ENCODE measurements at regions not wholly inside any gene's neighbourhood (a gene's known extent, or its start where the extent isn't known, plus 50 kb on each side); places are given as distances from the start of the nearest gene placed in this dataset.
"Not testable (repeated sequence)": the region's sequence is repeated elsewhere in the genome, so short reads cannot be mapped to it uniquely, and the experiment has no call there.

DNA sequence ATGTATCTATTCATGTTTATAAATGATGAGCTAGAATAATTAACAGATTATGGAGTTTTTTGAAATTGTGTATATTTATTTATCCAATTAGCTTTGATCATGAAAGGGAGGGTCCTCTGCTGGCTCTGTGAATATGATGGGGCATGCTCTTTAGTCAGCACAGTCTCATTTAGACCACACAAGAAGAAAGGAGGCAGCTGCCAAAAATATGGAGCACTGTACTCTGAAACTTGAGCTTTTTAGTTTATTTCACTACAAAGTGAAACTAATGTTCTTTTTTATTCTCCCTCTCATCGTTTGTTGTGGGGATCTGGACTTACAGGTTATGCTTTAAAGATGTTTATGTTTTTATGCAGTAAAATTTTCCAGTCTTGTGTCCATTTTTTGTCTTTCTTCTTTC lies 266.9 kb upstream of the GULP1 start:
- no peak overlapping the region for H3K4me3 ChIP-seq (ENCODE audit: low read length)
- TF ChIP-seq, protein P1, sequence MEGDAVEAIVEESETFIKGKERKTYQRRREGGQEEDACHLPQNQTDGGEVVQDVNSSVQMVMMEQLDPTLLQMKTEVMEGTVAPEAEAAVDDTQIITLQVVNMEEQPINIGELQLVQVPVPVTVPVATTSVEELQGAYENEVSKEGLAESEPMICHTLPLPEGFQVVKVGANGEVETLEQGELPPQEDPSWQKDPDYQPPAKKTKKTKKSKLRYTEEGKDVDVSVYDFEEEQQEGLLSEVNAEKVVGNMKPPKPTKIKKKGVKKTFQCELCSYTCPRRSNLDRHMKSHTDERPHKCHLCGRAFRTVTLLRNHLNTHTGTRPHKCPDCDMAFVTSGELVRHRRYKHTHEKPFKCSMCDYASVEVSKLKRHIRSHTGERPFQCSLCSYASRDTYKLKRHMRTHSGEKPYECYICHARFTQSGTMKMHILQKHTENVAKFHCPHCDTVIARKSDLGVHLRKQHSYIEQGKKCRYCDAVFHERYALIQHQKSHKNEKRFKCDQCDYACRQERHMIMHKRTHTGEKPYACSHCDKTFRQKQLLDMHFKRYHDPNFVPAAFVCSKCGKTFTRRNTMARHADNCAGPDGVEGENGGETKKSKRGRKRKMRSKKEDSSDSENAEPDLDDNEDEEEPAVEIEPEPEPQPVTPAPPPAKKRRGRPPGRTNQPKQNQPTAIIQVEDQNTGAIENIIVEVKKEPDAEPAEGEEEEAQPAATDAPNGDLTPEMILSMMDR (IDR thresholded peaks at IDR 0.05; ENCODE audit: insufficient read depth, low read depth, low read length, missing control alignments) = no peak
- no peak for DNase-seq (ENCODE audit: low read depth)

DNA sequence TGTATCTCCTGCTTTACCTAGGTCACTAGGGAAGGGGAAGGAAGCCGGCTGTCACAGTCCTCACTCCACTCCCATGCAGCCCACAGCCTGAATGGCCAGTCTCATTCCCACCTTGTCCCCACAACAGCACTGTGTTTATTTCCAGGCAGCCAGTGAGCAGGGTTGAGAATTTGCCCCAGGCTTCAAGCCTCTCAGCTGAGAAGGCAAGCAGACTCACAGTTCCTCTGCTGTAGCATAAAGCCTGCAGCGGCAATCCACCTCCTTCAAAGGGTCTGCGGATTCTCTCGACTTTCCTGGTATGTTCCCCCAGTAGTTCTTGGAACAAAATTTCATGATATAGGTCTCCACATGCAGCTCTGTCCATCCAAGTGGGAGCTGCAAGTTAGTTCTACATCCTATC lies 262.9 kb upstream of the GULP1 start:
- no peak overlapping the region for H3K4me3 ChIP-seq (ENCODE audit: low read length)
- DNase-seq (ENCODE audit: low read depth) = no peak
- TF ChIP-seq, protein P1 (IDR thresholded peaks at IDR 0.05; ENCODE audit: insufficient read depth, low read depth, low read length, missing control alignments) = no peak

DNA sequence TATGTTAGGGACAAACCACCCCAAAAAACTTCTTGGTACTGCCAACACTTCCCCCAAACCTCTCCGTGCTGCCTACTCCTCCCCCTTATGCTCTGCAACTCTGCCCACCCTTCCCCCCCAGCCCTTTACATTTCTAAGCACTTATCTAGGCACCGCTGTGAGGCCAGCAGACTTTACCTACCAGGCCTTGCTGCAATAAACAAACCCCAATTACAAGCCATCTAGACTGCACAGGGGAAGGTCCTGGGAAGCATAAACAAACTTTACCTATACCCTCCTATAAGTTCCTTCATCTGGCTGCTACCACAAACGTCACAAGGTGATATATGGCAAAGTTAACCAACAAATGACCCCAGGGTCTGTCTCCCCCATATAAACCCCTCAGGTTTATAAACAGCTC lies 259.4 kb upstream of the GULP1 start:
- TF ChIP-seq, protein P1 (IDR thresholded peaks at IDR 0.05; ENCODE audit: insufficient read depth, low read depth, low read length, missing control alignments) = no peak
- no peak overlapping the region for H3K4me3 ChIP-seq (ENCODE audit: low read length)
- DNase-seq (ENCODE audit: low read depth) = no peak

DNA sequence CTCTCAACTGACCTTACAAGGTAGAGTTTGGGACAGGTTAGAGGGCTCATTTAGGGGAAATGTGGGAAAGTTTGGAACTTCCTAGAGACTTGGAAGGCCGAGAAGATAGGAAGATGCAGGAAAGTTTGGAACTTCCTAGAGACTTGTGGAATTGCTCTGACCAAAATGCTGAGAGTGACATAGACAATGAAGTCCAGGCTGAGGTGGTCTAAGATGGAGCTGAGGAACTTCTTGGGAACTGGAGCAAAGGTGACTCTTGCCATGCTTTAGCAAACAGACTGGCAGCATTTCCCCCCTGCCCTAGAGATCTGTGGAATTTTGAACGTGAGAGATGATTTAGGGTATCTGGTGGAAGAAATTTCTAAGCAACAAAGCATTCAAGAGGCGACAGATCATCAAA lies 258.9 kb upstream of the GULP1 start:
- DNase-seq (ENCODE audit: low read depth) = no peak
- no peak overlapping the region for H3K4me3 ChIP-seq (ENCODE audit: low read length)
- TF ChIP-seq, protein P1 (IDR thresholded peaks at IDR 0.05; ENCODE audit: insufficient read depth, low read depth, low read length, missing control alignments) = no peak

DNA sequence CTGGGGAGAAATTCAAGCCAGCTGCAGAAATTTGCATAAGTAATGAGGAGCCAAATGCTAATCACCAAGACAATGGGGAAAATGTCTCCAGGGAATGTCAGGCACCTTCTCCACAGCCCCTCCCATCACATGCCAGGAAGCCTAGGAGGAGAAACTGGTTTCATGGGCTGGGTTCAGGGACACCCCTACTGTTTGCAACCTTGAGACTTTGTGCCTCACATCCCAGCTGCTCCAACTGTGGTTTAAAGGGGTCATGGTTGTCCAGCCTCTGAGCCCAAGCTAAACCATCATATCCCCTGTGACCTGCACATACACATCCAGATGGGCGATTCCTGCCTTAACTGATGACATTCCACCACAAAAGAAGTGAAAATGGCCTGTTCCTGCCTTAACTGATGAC lies 258.4 kb upstream of the GULP1 start:
- not testable (repeated sequence) for DNase-seq (ENCODE audit: low read depth); H3K4me3 ChIP-seq (ENCODE audit: low read length)

DNA sequence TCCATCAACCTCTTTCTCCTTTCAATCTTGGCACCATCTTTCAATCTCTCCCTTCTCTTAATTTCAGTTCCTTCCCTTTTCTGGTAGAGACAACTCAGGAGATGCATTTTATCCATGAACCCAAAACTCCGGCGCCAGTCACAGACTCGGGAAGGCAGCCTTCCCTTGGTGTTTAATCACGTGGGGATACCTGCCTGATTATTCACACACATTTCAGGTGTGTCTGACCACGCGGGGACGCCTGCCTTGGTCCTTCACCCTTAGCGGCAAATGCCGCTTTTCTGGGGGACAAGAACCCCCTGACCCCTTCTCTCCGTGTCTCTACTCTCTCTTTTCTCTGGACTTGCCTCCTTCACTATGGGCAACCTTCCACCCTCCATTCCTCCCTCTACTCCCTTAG lies 257.6 kb upstream of the GULP1 start:
- not testable (repeated sequence) for H3K4me3 ChIP-seq (ENCODE audit: low read length); DNase-seq (ENCODE audit: low read depth)

DNA sequence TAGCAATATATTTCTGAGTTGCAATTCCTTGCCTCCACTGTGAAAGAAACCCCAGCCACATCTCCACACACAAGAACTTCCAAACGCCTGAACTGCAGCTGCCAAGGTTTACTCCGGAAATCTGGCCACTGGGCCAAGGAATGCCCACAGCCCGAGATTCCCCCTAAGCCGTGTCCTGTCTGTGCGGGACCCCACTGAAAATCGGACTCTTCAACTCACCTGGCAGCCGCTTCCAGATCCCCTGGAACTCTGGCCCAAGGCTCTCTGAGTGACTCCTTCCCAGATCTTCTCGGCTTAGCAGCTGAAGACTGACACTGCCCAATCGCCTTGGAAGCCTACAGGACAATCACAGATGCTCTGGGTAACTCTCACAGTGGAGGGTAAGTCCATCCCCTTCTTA lies 256.3 kb upstream of the GULP1 start:
- not testable (repeated sequence) for H3K4me3 ChIP-seq (ENCODE audit: low read length); DNase-seq (ENCODE audit: low read depth)

DNA sequence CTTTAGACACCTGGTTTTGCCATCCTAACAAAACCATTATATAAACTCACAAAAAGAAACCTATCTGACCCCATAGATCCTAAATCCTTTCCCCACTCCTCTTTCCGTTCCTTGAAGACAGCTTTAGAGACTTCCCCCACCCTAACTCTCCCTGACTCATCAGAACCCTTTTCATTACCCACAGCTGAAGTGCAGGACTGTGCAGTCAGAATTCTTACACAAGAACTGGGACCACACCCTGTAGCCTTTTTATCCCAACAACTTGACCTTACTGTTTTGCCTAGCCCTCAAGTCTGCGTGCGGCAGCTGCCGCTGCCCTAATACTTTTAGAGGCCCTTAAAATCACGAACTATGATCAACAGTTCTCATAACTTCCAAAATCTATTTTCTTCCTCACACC lies 254.9 kb upstream of the GULP1 start:
- not testable (repeated sequence) for H3K4me3 ChIP-seq (ENCODE audit: low read length)
- peak; percentile 49 for DNase-seq (ENCODE audit: low read depth)

DNA sequence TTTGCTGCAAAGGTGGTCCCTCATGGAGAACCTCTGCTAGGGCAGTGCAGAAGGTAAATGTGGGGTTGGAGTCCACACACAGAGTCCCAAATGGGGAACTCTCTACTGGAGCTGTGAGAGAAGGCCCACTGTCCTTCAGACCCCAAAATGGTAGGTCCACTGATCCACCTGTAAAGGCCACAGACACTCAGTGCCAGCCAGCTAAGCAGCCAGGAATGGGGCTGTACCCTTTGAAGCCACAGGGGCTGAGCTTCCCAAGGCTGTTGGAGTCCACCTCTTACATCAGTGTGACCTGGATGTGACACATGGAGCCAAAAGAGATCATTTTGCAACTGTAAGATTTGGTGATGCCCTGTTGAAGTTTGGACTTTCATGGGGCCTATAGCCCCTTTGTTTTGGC lies 252.4 kb upstream of the GULP1 start:
- no peak for DNase-seq (ENCODE audit: low read depth)
- TF ChIP-seq, protein P1 (IDR thresholded peaks at IDR 0.05; ENCODE audit: insufficient read depth, low read depth, low read length, missing control alignments) = no peak
- H3K4me3 ChIP-seq (ENCODE audit: low read length) = no peak overlapping the region
